ENCODE measurements at regions not wholly inside any gene's neighbourhood (a gene's known extent, or its start where the extent isn't known, plus 50 kb on each side); places are given as distances from the start of the nearest gene placed in this dataset.

DNA sequence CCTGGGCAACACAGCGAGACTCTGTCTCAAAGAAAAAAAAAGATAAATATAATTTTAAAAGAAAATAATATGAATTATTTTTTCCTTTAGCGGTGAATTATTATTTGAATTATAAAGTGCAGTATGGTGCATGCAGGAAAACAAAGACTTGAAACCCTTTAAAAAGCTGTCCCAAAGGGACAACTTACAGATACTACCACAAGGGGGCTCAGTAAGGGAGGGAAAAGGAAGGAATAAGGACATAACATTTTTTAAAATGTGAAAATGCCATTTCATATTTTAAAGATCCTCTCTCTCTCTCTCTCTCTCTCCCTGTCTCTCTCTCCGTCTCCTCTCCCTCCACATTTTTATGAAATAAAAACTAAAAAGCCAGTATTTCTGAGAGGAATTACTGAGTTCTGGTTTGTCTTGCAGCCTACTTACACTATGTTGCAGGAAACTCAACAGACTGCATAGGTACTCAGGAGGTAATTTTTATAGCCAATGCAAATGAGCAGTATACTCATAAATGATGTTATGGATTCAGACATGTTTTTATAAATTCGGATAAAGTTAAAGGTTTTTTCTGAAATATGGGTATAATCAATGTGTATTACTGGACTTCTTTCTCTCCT is 455.0 kb upstream of the GJE1 start:
- DNase-seq (ENCODE audit: low spot score) = peak; percentile 40

DNA sequence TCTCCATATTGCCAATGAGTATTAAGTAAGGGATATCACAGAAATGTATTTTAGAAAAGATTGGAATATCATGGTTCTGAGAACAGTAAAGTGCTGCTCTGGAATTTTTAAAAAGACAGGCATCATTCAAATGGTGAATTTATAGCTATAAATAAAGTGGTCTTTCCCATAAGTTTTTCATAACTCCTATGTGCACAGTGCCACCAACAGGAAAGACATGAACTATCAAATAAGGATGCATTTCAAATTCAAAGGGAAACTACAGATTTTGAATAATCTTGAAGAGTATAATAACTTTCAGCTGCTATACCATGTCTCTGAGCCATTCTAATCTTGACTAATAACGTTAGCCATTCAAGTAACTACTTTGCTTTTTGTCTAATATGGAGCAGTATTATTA is 456.8 kb upstream of the GJE1 start:
- DNase-seq (ENCODE audit: low spot score) = no peak

DNA sequence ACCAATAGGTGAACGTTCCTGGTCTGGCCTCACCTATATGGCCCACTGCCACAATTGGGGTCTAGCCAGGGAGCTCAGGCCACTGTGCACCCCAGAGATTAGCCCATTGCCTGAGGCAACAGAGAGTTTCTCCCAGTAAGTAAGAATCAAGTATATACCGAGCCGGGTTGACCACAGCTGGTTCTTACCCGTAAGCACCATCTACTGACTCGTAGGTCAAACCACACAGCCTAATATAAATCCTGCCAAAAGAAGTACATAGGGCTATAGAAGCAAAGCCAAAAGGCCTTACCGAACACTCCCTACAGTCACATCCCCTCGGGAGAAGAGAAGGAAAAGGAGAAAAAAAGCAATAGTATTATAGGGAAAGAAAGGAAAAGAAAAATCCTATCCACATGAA is 463.6 kb upstream of the GJE1 start:
- no peak for DNase-seq (ENCODE audit: low spot score)

DNA sequence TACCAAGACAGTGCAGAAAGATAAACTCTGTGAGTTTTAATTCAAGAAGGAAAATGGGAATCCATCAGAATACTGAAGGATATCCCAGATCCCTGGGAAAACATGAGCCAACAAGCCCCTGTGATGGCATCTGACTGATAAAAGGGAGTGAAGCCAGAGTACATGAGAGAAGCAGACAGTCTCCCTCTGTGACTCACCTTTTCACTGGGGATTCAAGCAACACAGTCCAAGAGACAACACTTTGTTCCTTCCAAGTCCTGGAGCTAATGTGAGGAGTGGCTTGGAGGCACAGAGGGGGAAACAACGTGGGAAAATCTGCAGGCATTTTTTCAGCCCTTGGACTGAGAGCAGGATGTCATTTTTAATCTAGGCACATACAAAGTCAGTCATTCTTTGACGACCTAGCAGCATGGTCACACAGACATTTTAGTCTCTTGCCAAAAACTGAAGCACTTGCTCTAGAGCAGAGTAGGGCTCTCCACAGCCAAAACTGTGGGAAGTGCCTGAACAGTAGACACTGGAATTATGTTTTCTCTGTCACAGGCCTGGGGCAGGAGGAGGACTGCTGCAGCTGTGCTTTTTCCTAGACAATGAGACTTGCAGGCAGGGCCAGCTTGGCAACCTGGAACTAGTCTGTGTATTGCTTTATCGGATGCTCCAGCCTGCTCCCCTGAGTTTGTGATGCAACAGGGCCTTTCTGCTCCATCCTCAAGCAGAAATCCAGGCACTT is 465.0 kb upstream of the GJE1 start:
- no peak for DNase-seq (ENCODE audit: low spot score)

DNA sequence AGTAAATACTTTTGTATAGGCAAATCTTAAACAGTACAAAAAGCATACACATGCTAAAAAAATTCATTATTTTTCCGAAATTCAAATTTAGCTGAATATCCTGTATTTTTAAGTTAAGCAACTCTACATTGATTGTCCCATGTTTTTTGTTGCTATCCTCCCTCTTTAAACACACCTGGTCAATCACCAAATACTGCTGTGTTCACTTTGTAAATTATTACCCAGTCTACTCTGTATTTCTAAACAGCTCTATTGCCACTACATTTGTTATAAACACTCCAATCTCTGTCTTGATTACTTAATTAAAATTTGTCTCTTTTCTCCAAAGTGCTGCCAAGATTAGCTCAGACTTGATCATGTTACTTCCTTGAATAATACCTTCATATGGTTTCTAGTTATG is 466.5 kb upstream of the GJE1 start:
- no peak for DNase-seq (ENCODE audit: low spot score)

DNA sequence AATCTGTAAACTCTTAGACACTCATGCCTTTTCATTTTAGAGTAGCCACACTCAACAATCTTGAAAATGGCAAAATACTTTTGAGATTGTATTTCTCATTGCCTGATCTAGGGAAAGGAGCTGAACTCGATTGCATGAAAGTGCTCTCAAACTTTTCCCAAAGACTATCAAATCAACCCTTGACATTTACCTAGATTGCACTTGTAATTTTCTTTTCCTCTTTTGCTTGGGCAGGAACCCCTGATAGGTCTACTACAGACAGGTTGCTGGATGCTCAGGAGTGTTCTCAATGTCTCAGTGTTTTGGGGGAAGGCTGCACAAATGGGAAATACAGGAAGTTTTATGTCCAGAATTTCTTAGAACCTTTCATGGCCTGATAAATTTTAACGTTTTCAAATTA is 468.0 kb upstream of the GJE1 start:
- no peak for DNase-seq (ENCODE audit: low spot score)

DNA sequence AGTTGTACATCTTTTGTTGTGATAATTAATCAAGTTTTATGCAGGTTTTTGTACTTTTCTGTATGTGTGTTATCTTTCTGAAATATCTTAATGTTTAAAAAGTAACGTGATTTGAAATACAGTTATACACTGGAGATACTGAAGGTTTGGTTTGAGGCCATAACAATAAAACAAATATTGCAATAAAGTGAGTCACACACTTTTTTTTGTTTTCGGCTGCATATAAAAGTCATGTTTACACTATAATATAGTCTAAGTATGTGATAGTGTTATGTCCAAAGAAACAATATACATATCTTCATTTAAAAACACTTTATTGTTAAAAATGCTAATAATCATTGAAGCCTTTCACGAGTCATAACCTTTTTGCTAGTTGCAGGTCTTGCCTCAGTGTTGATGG is 473.1 kb upstream of the GJE1 start:
- DNase-seq (ENCODE audit: low spot score) = no peak

DNA sequence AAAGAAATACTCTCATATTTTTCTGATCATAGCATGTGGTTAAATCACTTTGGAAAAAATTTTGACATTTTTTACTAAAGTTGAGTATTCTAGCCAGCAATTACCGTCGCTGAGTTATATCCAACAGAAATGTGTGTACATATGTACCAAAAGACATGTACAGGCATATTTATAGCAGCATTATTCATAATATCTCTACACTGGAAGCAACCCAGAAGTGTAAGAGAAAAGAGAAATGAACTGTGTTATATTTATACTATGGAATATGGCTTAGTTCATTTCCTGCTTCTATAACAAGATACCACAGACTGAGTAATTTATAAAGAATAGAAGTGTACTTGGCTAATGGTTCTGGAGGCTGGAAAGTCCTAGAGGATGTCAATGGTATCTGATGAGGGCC is 474.0 kb upstream of the GJE1 start:
- DNase-seq (ENCODE audit: low spot score) = no peak

DNA sequence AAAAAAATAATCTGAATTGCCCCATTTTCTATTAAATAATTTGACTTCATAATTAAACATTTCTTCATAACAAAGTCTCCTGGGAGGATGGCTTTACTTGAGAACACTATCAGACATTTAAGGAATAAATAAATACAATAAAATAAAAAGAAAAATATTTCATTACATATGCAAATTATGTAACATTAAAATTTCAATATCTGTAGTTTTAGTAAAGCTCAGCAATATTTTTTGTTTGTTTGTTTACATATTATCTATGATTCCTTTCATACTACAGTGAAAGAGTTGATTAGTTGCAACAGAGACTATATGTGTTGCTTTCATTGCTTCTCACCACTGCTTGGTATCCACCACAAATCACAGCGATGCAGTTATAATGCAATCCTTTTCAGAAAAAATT is 474.9 kb upstream of the GJE1 start:
- DNase-seq (ENCODE audit: low spot score) = no peak

DNA sequence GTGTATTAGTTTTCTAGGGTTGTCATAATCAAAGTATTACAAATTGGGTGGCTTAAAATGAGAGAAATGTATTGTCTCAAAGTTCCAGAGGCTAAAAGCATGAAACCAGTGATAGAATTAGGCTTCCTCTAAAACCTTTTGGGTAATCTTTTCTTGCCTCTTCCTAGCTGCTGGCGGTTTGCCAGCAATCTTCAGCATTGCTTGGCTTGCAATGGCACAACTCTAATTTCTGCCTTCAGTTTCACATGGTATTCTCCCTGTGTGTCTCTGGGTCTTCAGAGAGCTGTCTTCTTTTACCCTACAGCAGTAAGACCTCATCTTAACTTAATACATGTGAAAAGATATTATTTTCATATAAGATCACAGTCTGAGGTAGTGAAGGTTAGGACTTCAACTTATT is 479.1 kb upstream of the GJE1 start:
- DNase-seq (ENCODE audit: low spot score) = no peak

DNA sequence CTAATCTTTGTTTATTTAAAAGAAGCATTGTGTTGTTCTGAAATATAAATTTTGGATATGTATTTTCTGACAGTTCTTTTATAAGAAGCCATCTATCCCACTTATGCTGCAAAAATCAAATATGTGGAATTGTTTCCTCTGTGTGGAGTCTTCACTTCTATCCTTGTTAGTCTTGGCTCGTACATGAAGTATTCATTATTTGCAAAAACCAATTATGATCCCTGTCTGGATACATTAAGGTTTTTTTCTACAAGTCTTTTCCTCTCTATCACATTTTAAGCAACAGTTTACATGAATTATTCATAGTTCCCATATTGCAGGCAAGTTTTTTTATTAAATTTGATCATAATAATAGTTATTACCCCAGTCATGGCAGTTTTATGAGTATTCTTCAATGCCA is 490.8 kb upstream of the GJE1 start:
- no peak for DNase-seq (ENCODE audit: low spot score)

DNA sequence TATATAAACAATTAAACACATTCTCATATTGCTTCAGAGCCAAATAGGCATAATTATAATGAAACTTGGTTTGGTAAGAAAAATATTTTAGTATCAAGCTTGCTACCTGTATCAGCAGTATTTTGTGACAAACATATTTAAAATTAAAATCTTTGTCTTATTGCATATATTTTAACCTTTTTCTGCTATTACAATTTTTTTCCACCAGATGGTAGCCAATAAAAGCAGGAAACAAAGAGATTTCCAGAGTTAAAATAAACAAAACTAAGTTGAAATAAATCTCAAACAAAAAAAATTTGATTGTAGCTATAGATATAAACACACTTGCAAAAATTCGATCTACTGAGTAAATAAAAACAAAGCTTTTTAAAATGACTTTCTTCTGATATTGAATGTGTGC is 491.3 kb upstream of the GJE1 start:
- no peak for DNase-seq (ENCODE audit: low spot score)

DNA sequence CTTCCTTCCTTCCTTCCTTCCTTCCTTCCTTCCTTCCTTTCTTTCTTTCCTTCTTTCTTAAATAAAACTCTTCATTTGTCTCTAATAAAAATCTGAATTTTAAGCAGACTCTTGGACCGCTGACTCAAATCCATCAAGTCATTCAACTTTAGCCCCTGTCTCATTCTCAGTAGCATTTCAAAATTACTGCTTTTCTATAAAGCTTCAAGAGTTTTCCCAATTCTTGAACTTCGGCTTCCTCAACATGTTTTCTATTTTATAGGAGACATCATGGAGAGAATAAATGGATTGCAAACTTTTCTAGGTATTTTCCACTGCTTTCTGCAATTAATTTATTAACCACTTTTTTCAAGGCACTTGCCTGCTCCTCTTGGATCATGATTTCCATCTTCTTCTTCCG is 497.1 kb upstream of the GJE1 start:
- no peak for DNase-seq (ENCODE audit: low spot score)

DNA sequence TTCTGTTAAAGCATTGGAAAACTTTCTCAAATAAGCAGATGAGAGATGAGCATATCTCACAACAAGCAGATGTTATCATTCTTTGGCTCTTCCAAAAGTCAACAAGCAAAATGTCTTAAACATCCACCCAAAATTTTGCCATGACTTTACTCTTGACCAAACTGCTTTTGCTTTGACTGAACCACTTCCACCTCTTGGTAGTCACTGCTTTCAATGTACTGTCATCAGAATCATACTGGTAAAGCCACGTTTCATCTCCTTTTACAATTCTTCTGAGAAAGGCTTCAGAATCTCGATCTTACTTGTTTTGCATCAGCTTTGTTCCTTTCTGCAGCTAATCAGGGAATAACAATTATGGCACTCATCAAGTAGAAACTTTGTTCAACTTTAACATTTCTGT is 498.5 kb upstream of the GJE1 start:
- DNase-seq (ENCODE audit: low spot score) = no peak

DNA sequence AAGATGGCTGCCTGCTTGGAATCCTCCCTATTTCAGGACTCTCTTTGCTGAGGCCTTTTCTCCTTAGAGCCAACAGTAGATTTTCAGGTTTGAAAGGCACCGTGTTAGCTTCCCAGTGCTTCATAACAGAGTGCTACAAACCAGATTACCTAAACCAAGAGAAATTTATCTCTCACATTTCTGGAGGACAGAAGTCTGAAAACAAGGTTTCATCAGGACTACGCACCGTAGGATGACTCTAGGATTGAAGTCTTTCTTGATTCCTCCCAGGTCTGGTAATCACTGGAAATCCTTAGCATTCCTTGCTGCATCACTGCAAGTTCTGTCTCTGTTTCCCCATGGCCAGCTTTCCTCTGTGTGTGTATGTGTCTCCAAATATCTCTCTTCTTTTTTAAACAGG is 508.4 kb upstream of the GJE1 start:
- DNase-seq (ENCODE audit: low spot score) = no peak

DNA sequence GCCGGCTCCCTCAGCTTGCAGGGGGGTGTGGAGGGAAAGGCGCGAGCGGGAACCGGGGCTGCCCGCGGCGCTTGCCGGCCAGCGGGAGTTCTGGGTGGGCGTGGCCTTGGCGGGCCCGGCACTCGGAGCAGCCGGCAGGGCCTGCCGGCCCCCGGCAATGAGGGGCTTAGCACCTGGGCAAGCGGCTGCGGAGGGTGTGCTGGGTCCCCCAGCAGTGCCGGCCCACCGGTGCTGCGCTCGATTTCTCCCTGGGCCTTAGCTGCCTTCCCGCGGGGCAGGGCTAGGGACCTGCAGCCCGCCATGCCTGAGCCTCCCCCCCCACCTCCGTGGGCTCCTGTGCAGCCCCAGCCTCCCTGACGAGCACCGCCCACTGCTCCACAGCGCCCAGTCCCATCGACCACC is 514.5 kb upstream of the GJE1 start:
- no peak for DNase-seq (ENCODE audit: low spot score)

DNA sequence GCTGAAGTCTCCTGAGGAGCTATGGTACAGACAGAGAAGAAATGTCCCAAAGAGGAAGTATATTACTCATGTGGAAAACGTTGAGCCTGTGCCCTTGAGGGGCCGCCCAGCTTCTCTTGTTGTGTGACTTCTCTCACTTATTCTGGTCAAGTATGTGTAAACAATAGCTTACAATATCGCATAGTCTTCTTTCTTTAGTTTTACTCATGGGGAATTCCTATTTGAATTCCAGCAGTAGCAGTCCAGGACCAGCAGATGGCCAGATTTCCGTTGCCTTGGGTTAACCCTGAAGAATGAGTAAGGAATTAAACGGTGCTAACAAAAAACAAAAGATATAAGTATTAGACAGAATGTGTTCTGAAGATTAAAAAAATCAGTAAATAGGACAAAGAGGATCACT is 522.0 kb upstream of the GJE1 start:
- DNase-seq (ENCODE audit: low spot score) = no peak

DNA sequence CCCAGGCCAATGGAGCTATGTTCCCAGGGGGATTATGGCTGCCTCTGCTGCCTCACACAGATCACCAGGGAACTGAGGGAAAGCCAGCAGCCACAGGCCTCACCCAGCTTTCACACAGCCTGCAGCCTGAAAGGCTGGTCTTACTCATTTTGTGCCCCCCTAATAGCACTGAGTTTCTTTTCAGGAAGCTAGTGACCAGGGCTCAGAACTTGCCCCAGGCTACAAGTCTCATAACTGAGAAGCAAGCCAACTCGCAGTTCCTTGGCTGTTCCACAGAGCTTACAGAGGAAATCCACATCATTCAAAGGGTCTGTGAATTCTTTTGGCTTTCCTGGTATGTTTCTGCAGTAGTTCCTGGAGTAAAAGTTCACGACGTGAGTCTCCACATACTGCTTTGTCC is 524.8 kb upstream of the GJE1 start:
- DNase-seq (ENCODE audit: low spot score) = no peak

DNA sequence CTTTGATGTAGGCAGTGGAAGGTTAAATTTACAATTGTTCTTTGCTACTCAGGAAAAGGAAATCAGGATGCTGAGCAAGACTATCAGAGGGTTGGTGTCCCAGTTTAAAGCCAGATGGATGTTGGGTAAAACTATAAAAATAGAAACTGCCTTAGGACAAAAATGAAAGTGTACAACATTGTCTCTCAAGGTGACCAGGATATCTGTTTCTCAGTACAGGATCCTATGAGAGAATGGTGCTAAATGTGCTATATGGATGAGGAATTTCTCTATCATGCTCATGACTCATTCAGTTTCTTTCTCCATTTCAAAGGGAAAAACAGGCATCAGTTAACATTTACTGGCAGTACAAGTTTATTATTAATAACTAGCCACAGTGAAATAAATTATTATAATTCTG is 534.2 kb upstream of the GJE1 start:
- DNase-seq (ENCODE audit: low spot score) = no peak

DNA sequence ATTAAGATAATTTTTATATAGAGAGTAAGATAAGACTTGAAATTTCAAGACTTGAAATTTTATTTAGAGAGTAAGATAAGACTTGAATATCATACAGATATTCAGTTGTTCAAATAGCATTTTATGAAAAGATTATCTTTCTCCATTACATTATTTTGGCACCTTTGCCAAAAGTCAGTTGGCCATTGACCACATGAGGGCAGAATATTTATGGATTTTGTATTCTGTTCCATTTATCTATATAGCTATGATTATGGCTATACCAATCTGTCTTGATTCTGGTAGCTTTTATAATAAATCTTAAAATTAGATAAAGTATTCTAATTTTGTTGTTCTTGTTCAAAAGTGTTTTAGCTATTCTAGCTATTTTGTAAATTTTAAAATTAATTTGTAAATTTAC is 537.9 kb upstream of the GJE1 start:
- DNase-seq (ENCODE audit: low spot score) = no peak

DNA sequence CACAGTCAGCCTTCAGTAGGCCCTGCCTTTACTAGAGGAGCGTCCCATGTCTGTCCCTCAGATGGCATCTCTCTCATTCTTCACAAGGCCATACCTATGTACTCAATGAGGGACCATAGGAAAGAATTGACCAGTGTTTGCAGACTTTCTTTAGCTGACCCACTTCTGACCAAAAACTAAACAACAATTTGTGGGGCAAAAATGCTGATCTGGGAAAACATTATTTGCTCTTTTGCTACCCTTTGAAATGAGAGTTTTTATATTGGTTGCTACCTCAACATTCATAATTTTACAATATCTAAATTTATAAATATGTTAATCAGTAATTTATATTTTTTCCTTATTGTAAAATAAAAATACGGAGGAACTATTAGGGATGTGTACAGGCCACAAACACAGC is 539.4 kb upstream of the GJE1 start:
- no peak for DNase-seq (ENCODE audit: low spot score)

DNA sequence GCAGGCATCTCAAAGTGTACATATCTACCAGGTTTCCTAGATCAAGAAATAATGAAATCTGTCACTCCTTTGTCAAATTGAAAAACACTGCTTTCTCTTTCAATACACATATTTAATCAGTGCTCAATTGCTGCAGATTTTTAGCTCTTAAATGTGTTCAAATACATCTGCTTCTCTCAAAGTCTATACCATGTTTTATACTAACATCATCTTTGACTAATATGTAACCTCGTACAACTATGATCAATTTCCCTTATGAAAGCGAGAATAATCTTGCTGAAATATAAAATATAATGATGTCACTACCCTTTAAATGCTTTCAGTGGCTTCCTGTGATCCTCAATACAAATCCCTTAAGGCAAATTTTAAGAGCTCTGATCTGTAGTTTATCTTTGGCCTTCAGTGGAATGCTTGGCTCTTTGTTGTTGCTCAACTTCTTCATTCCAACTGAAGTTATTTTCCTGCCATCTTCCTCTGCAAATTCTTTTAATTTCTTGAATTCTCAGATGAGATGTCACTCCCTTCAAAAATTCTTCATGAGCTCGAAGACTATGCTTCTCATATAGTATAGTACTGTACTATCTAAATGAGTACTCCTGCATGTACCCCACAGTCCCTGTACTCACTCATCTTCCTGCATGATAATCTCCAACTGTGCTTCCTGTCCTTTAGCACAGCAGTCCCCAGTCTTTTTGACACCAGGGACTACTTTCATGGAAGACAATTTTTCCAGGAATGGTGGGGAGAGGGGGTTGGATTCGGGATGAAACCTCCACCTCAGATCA is 545.1 kb upstream of the GJE1 start:
- DNase-seq (ENCODE audit: low spot score) = no peak

DNA sequence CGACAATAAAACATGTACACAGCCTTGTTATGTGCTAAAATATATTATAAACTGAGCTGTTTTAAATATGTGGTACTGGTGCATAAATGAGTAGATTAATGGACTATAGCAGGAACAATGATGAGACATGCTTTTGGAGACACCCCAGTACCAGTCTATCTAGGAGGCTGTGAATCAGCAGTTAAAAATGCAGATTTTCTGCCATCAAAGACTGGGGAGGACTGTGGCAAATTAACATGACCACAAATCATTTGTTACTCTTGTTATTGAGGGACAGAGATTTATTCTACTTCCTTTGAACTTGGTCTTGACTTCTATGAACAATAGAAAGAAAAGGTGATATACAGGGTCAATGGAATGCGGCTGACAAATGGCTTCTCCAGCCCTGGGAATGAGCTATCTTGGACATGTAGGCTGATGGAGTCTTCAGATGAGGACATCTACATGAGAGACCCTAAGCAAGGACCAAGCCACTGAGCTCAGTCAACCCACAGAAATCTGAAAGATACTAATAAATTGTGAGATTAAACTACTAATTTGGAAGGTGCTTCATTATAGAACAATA is 551.7 kb upstream of the GJE1 start:
- DNase-seq (ENCODE audit: low spot score) = no peak

All from CD4-positive, alpha-beta T cell treated with Interleukin-2 at 100 ng/mL for 4 hours (primary cell).